HG03135 (cell line): ENCODE measurements at regions not wholly inside any gene's neighbourhood (a gene's known extent, or its start where the extent isn't known, plus 50 kb on each side); places are given as distances from the start of the nearest gene placed in this dataset.
"Not testable (repeated sequence)": the region's sequence is repeated elsewhere in the genome, so short reads cannot be mapped to it uniquely, and the experiment has no call there.

Experiments
- ATAC-seq: cut with Tn5 transposase; IDR thresholded peaks from one replicate; pipeline ENCODE4 v1.9.1; 2021; ENCODE audit warnings: mild to moderate bottlenecking, moderate library complexity; ENCODE audit not compliant: unreplicated experiment

- no peak for ATAC-seq
Measured at GRCh38 chr4:3865986-3866812, 100.0 kb downstream of the ADRA2C start.

GRCh38 chr4:3866813-3867129 lies 100.6 kb downstream of the ADRA2C start:
- no peak for ATAC-seq

GRCh38 chr4:3867403-3868100 lies 101.4 kb downstream of the ADRA2C start:
- ATAC-seq, result no peak

GRCh38 chr4:3868211-3869173 lies 102.3 kb downstream of the ADRA2C start:
- ATAC-seq, result no peak

- ATAC-seq, result no peak
Measured at GRCh38 chr4:3869174-3869572, 103.0 kb downstream of the ADRA2C start.

- ATAC-seq, result no peak
Measured at GRCh38 chr4:3869661-3870566, 103.7 kb downstream of the ADRA2C start.

GRCh38 chr4:3870567-3870962 lies 104.4 kb downstream of the ADRA2C start:
- no peak for ATAC-seq

- ATAC-seq, result no peak
Measured at GRCh38 chr4:3871181-3871852, 105.1 kb downstream of the ADRA2C start.

- no peak for ATAC-seq
Measured at GRCh38 chr4:3871881-3872833, 106.0 kb downstream of the ADRA2C start.

- no peak for ATAC-seq
Measured at GRCh38 chr4:3872834-3873313, 106.7 kb downstream of the ADRA2C start.

- ATAC-seq, result no peak
Measured at GRCh38 chr4:3873408-3874027, 107.3 kb downstream of the ADRA2C start.

- ATAC-seq, result no peak
Measured at GRCh38 chr4:3874028-3874415, 107.8 kb downstream of the ADRA2C start.

- ATAC-seq, result no peak
Measured at GRCh38 chr4:3874525-3875110, 108.4 kb downstream of the ADRA2C start.

GRCh38 chr4:3875466-3875865 lies 109.3 kb downstream of the ADRA2C start:
- ATAC-seq, result no peak

- not testable (repeated sequence) for ATAC-seq
Measured at GRCh38 chr4:3876057-3876845, 110.1 kb downstream of the ADRA2C start.

- no peak for ATAC-seq
Measured at GRCh38 chr4:3877236-3877635, 111.1 kb downstream of the ADRA2C start.

GRCh38 chr4:3877868-3878267 lies 111.7 kb downstream of the ADRA2C start:
- no peak for ATAC-seq
